ENCODE measurements at regions not wholly inside any gene's neighbourhood (a gene's known extent, or its start where the extent isn't known, plus 50 kb on each side); places are given as distances from the start of the nearest gene placed in this dataset.

GRCh38 chr2:183284606-183285005 lies 160.4 kb downstream of the NUP35 start:
- Histone ChIP-seq H3K4me3 (ENCODE audit: low read depth in 2 of 2, low read length in 1 of 2) (no peak overlapping the region), H3K36me3 (replicated peaks in 1 of 2; ENCODE audit: control insufficient read depth in 1 of 2, insufficient read depth in 2 of 2, low read length in 1 of 2) (no peaks in the 10 kb centered on the region), H3K9me2 (no peaks in the 10 kb centered on the region), H3K27me3 (ENCODE audit: insufficient read depth) (no peaks in the 10 kb centered on the region), H3K4me1 (ENCODE audit: control insufficient read depth in 1 of 2, insufficient read depth in 2 of 2, low read depth in 1 of 2, low read length in 1 of 2) (peaks cover 0 to 6% of the 10 kb centered on the region in 2 experiments; a peak in 1 of 4 replicates), H3K4me2 (no peak overlapping the region), H3K79me2 (ENCODE audit: insufficient read depth) (no peaks in the 10 kb centered on the region), H3K9me3 (no peaks in the 10 kb centered on the region), H2AFZ (ENCODE audit: low read depth) (no peak overlapping the region; the same call in 1 of the 2 replicates), H3K27ac (ENCODE audit: low read depth in 2 of 2, low read length in 1 of 2) (no peak overlapping the region; a peak in 1 of 4 replicates), H3K9ac (no peak overlapping the region), H3F3A (replicated peaks; ENCODE audit: insufficient read depth) (peaks cover 12% of the 10 kb centered on the region), H4K20me1 (ENCODE audit: insufficient read depth) (no peaks in the 10 kb centered on the region)
- ChIA-PET POLR2A (no interaction called here), CTCF (no interaction called here)
- no peak for TF ChIP-seq PBX3 (IDR thresholded peaks at IDR 0.05)
- no peak for TF ChIP-seq RAD21 (IDR thresholded peaks at IDR 0.05; ENCODE audit: low read length)
- no peak for TF ChIP-seq USF2 (IDR thresholded peaks at IDR 0.05; ENCODE audit: borderline replicate concordance, low read depth, low read length)
- no peak for TF ChIP-seq SIN3A (IDR thresholded peaks at IDR 0.05; ENCODE audit: borderline replicate concordance, low read depth, low read length)
- TF ChIP-seq CHD2 (IDR thresholded peaks at IDR 0.05; ENCODE audit: low read length, partially characterized antibody): no peak
- no peak for TF ChIP-seq YY1 (IDR thresholded peaks at IDR 0.05; ENCODE audit: low read depth)
- no peak for TF ChIP-seq EP300 (IDR thresholded peaks at IDR 0.05; ENCODE audit: borderline replicate concordance in 1 of 2, low read depth in 1 of 2, low read length in 1 of 2)
- no peak for TF ChIP-seq ELF1 (IDR thresholded peaks at IDR 0.05)
- TF ChIP-seq FOXM1 (IDR thresholded peaks at IDR 0.05; ENCODE audit: low read depth): no peak
- no peak for TF ChIP-seq RXRA (IDR thresholded peaks at IDR 0.05; ENCODE audit: borderline replicate concordance, low read depth)
- no peak for TF ChIP-seq NFIC (IDR thresholded peaks at IDR 0.05; ENCODE audit: borderline replicate concordance)
- TF ChIP-seq JUND (IDR thresholded peaks at IDR 0.05): no peak
- no peak for TF ChIP-seq IRF3 (IDR thresholded peaks at IDR 0.05; ENCODE audit: low read depth, low read length)
- TF ChIP-seq FOXJ3 (CRISPR knock-in tag; IDR thresholded peaks at IDR 0.05): no peak
- no peak for TF ChIP-seq USF1 (IDR thresholded peaks at IDR 0.05; ENCODE audit: borderline replicate concordance, low read depth)
- TF ChIP-seq TCF12 (IDR thresholded peaks at IDR 0.05): no peak
- TF ChIP-seq GATA2 (CRISPR knock-in tag; IDR thresholded peaks at IDR 0.05): no peak
- DNase-seq: no peak

All from SK-N-SH (cell line).